GM12878 (cell line): ENCODE measurements at regions not wholly inside any gene's neighbourhood (a gene's known extent, or its start where the extent isn't known, plus 50 kb on each side); places are given as distances from the start of the nearest gene placed in this dataset.

ENCODE experiments used
- EP300 ChIP-seq, 2 experiments: fragments of 150-350 bp in 1 of 2; IDR thresholded peaks; 2 replicates each; pipeline ENCODE4 v1.6.1; 2011 to 2012; ENCODE audit warnings: low read depth in 2 of 2, low read length in 2 of 2, borderline replicate concordance in 1 of 2, improper control_type of control experiment in 1 of 2, inconsistent platforms in 1 of 2; ENCODE audit not compliant: control insufficient read depth in 1 of 2
- EZH2 ChIP-seq: IDR thresholded peaks from 2 replicates; pipeline ENCODE4 v1.6.1; 2012; ENCODE audit warnings: low read depth, mild to moderate bottlenecking, control low read depth, inconsistent platforms, low read length, borderline replicate concordance; ENCODE audit not compliant: control insufficient read depth
- MYB ChIP-seq: fragments of 150-350 bp; IDR thresholded peaks from 2 replicates; pipeline ENCODE4 v1.6.1; 2014; ENCODE audit warnings: mild to moderate bottlenecking, low read depth, low read length, borderline replicate concordance
- MYC ChIP-seq: IDR thresholded peaks from 2 replicates; pipeline ENCODE4 v1.6.1; 2011; ENCODE audit warnings: mild to moderate bottlenecking, low read length, moderate library complexity, inconsistent platforms; ENCODE audit not compliant: insufficient read depth, insufficient replicate concordance, insufficient read length, severe bottlenecking
- POLR2A ChIP-seq: IDR thresholded peaks from 2 replicates; pipeline ENCODE4 v1.6.1; 2011; ENCODE audit warnings: low read depth, mild to moderate bottlenecking, low read length
- RELA ChIP-seq: fragments of 450-650 bp; IDR thresholded peaks from 2 replicates; pipeline ENCODE4 v1.8.0; 2014; ENCODE audit warnings: borderline replicate concordance; ENCODE audit not compliant: partially characterized antibody
- STAT1 ChIP-seq: fragments of 450-650 bp; conservative IDR thresholded peaks from 2 replicates; pipeline ENCODE4 v1.6.1; 2014; ENCODE audit warnings: antibody characterized with exemption, mild to moderate bottlenecking
- TCF12 ChIP-seq: IDR thresholded peaks from 2 replicates; pipeline ENCODE4 v1.6.1; 2011; ENCODE audit warnings: low read depth, mild to moderate bottlenecking, low read length
- ZNF274 ChIP-seq: IDR thresholded peaks from one replicate; pipeline ENCODE4 v1.8.0; 2011; ENCODE audit not compliant: insufficient read length, insufficient read depth
- TF ChIP-seq, protein P1 (sequence below), 3 experiments: IDR thresholded peaks in 2 of 3; conservative IDR thresholded peaks in 1 of 3; 2 replicates each; pipeline ENCODE4 v1.5.1; 2011; ENCODE audit warnings: low read depth in 3 of 3, low read length in 3 of 3, mild to moderate bottlenecking in 3 of 3, control low read depth in 2 of 3, moderate library complexity in 2 of 3, inconsistent platforms in 1 of 3, mixed read lengths in 1 of 3; ENCODE audit not compliant: control insufficient read depth in 2 of 3, insufficient read depth in 1 of 3; ENCODE audit errors: extremely low read depth in 1 of 3

DNA sequence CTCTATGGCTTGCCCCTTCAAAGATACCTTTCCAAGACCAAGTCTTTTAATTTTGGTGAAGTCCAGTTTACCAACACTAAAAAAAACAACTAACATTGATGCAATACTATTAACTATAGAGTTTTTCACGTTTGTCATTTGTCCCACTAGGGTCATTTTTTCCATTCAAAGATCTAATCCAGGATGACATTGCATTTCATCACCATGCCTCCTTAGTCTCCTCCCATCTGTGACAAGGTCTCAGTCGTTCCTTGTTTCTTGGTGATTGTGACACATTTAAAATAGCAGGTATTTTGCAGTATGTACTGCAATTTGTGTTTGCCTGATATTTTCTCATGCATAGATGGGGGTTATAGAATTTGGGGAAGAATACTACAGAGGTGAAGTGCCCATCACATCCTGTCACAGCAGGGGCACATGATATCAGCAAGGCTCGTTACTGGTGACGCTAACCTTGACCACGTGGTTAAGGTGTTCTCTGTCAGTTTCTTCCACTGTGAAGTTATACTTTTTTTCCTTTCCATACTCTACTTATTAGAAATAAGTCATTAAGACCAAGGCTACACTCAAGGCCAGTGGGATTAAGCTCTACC lies 799.2 kb upstream of the RAB6C start:
- no peak for TF ChIP-seq EP300 (IDR thresholded peaks at IDR 0.05; ENCODE audit: borderline replicate concordance in 1 of 2, control insufficient read depth in 1 of 2, low read depth in 2 of 2, low read length in 2 of 2)
- TF ChIP-seq, protein P1, sequence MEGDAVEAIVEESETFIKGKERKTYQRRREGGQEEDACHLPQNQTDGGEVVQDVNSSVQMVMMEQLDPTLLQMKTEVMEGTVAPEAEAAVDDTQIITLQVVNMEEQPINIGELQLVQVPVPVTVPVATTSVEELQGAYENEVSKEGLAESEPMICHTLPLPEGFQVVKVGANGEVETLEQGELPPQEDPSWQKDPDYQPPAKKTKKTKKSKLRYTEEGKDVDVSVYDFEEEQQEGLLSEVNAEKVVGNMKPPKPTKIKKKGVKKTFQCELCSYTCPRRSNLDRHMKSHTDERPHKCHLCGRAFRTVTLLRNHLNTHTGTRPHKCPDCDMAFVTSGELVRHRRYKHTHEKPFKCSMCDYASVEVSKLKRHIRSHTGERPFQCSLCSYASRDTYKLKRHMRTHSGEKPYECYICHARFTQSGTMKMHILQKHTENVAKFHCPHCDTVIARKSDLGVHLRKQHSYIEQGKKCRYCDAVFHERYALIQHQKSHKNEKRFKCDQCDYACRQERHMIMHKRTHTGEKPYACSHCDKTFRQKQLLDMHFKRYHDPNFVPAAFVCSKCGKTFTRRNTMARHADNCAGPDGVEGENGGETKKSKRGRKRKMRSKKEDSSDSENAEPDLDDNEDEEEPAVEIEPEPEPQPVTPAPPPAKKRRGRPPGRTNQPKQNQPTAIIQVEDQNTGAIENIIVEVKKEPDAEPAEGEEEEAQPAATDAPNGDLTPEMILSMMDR (IDR thresholded peaks at IDR 0.05 in 2 of 3, conservative IDR thresholded peaks at IDR 0.05 in 1 of 3; ENCODE audit: control insufficient read depth in 2 of 3, extremely low read depth in 1 of 3, insufficient read depth in 1 of 3, low read depth in 3 of 3, low read length in 3 of 3), result no peak
- TF ChIP-seq STAT1, result no peak
- TF ChIP-seq ZNF274, result no peak
- TF ChIP-seq MYC, result no peak
- no peak for TF ChIP-seq POLR2A
- TF ChIP-seq EZH2, result no peak
- TF ChIP-seq TCF12, result no peak
- TF ChIP-seq RELA, result no peak
- TF ChIP-seq MYB, result no peak
